ENCODE measurements at regions not wholly inside any gene's neighbourhood (a gene's known extent, or its start where the extent isn't known, plus 50 kb on each side); places are given as distances from the start of the nearest gene placed in this dataset.

- TF ChIP-seq CTCF (conservative IDR thresholded peaks at IDR 0.05; ENCODE audit: low read depth, low read length): no peak
- no peak for TF ChIP-seq RAD21 (IDR thresholded peaks at IDR 0.05; ENCODE audit: low read length)
- TF ChIP-seq ELK1 (IDR thresholded peaks at IDR 0.05; ENCODE audit: borderline replicate concordance, low read depth, low read length): no peak
- TF ChIP-seq POLR2A (IDR thresholded peaks at IDR 0.05; ENCODE audit: low read depth, low read length): no peak
Measured at GRCh38 chr15:29438703-29439055, 169.1 kb upstream of the NSMCE3 start.
